Vagina (tissue), 2 donors: ENCODE measurements at regions not wholly inside any gene's neighbourhood (a gene's known extent, or its start where the extent isn't known, plus 50 kb on each side); places are given as distances from the start of the nearest gene placed in this dataset.

Source experiments
- DNase-seq, 2 donors: peaks; one replicate each; pipeline ENCODE4 v3.0.0-alpha.2; 2017; ENCODE audit errors: extremely low spot score in 2 of 2
- H3K27ac ChIP-seq: fragments of 200-600 bp; sonication (generic); one replicate; pipeline ENCODE4 v1.5.1; 2019
- H3K27me3 ChIP-seq: fragments of 200-600 bp; sonication (generic); one replicate; pipeline ENCODE4 v1.5.1; 2019
- H3K36me3 ChIP-seq, 2 donors: fragments of 200-600 bp; sonication (generic); one replicate each; pipeline ENCODE4 v1.5.1; 2017 to 2019
- H3K4me1 ChIP-seq: fragments of 200-600 bp; sonication (generic); one replicate; pipeline ENCODE4 v1.5.1; 2019
- H3K4me3 ChIP-seq, 2 donors: fragments of 200-600 bp; sonication (generic); 1 replicate in 1 of 2; 2 replicates in 1 of 2; pipeline ENCODE4 v1.5.1; 2016 to 2019
- H3K9me3 ChIP-seq: fragments of 200-600 bp; sonication (generic); one replicate; pipeline ENCODE4 v1.5.1; 2019
- CTCF ChIP-seq, 3 experiments: fragments of 450-650 bp in 2 of 3; fragments of 200-600 bp in 1 of 3; sonication (generic) in 1 of 3; IDR thresholded peaks; one replicate each; pipeline ENCODE4 v1.5.1; 2017 to 2019; ENCODE audit warnings: antibody characterized with exemption in 3 of 3, mild to moderate bottlenecking in 2 of 3, moderate library complexity in 2 of 3
- POLR2A ChIP-seq, 2 donors: fragments of 450-650 bp; IDR thresholded peaks; one replicate each; pipeline ENCODE4 v1.6.1; 2017; ENCODE audit warnings: antibody characterized with exemption in 2 of 2, mild to moderate bottlenecking in 2 of 2, moderate library complexity in 2 of 2
- POLR2AphosphoS5 ChIP-seq, 2 donors: sonication (generic); formaldehyde crosslinking; IDR thresholded peaks; one replicate each; pipeline ENCODE4 v1.9.0; 2017; ENCODE audit warnings: antibody characterized with exemption in 2 of 2, mild to moderate bottlenecking in 2 of 2, low read depth in 1 of 2; ENCODE audit not compliant: insufficient read depth in 1 of 2
- intact Hi-C: fragments of 100-400 bp; cut with DNase I; formaldehyde crosslinking; loops from one replicate; pipeline ENCODE4 v1.15.1; 2023

- Histone ChIP-seq H3K4me3 (no peak overlapping the region), H3K36me3 (no peaks in the 10 kb centered on the region), H3K9me3 (no peaks in the 10 kb centered on the region), H3K27ac (no peak overlapping the region), H3K27me3 (no peaks in the 10 kb centered on the region), H3K4me1 (no peaks in the 10 kb centered on the region)
- DNase-seq, result no peak
- TF ChIP-seq POLR2A (IDR thresholded peaks at IDR 0.05), result no peak
- no peak for TF ChIP-seq CTCF (IDR thresholded peaks at IDR 0.05)
- intact Hi-C loops, result no loop called here
Measured at GRCh38 chr4:102170910-102171309, 174.4 kb downstream of the SLC39A8 start.

- Histone ChIP-seq H3K9me3 (no peaks in the 10 kb centered on the region), H3K4me1 (no peaks in the 10 kb centered on the region), H3K36me3 (no peaks in the 10 kb centered on the region), H3K27me3 (no peaks in the 10 kb centered on the region), H3K27ac (no peak overlapping the region), H3K4me3 (no peak overlapping the region)
- no peak for TF ChIP-seq CTCF (IDR thresholded peaks at IDR 0.05)
- no peak for TF ChIP-seq POLR2A (IDR thresholded peaks at IDR 0.05)
- no peak for TF ChIP-seq POLR2AphosphoS5 (IDR thresholded peaks at IDR 0.05; ENCODE audit: insufficient read depth in 1 of 2, low read depth in 1 of 2)
- intact Hi-C loops, result no loop called here
- no peak for DNase-seq
Measured at GRCh38 chr4:102169345-102169744, 175.9 kb downstream of the SLC39A8 start.

- no peak for TF ChIP-seq POLR2A (IDR thresholded peaks at IDR 0.05)
- no peak for TF ChIP-seq POLR2AphosphoS5 (IDR thresholded peaks at IDR 0.05; ENCODE audit: insufficient read depth in 1 of 2, low read depth in 1 of 2)
- no peak for TF ChIP-seq CTCF (IDR thresholded peaks at IDR 0.05)
- Histone ChIP-seq H3K27ac (no peak overlapping the region), H3K27me3 (no peaks in the 10 kb centered on the region), H3K4me1 (no peaks in the 10 kb centered on the region), H3K36me3 (no peaks in the 10 kb centered on the region), H3K4me3 (no peak overlapping the region), H3K9me3 (no peaks in the 10 kb centered on the region)
- DNase-seq, result no peak
- intact Hi-C loops, result no loop called here
Measured at GRCh38 chr4:102168580-102168979, 176.7 kb downstream of the SLC39A8 start.

- Histone ChIP-seq H3K27ac (no peak overlapping the region), H3K4me1 (no peaks in the 10 kb centered on the region), H3K27me3 (no peaks in the 10 kb centered on the region), H3K36me3 (no peaks in the 10 kb centered on the region), H3K9me3 (no peaks in the 10 kb centered on the region), H3K4me3 (no peak overlapping the region)
- DNase-seq, result no peak
- intact Hi-C loops, result no loop called here
- TF ChIP-seq POLR2AphosphoS5 (IDR thresholded peaks at IDR 0.05; ENCODE audit: insufficient read depth in 1 of 2, low read depth in 1 of 2) (no peak), CTCF (IDR thresholded peaks at IDR 0.05) (no peak), POLR2A (IDR thresholded peaks at IDR 0.05) (no peak)
Measured at GRCh38 chr4:102165584-102165983, 179.7 kb downstream of the SLC39A8 start.

GRCh38 chr4:102163404-102164140 is 181.7 kb downstream of the SLC39A8 start:
- TF ChIP-seq POLR2A (IDR thresholded peaks at IDR 0.05) (no peak), POLR2AphosphoS5 (IDR thresholded peaks at IDR 0.05; ENCODE audit: insufficient read depth in 1 of 2, low read depth in 1 of 2) (no peak), CTCF (IDR thresholded peaks at IDR 0.05) (no peak)
- no peaks in the 10 kb centered on the region for H3K27me3 ChIP-seq
- H3K4me3 ChIP-seq, result no peak overlapping the region
- intact Hi-C loops, result no loop called here
- H3K36me3 ChIP-seq, result no peaks in the 10 kb centered on the region
- H3K9me3 ChIP-seq, result no peaks in the 10 kb centered on the region
- no peaks in the 10 kb centered on the region for H3K4me1 ChIP-seq
- no peak for DNase-seq
- H3K27ac ChIP-seq, result no peak overlapping the region
